WI38 (cell line): ENCODE measurements at regions not wholly inside any gene's neighbourhood (a gene's known extent, or its start where the extent isn't known, plus 50 kb on each side); places are given as distances from the start of the nearest gene placed in this dataset.

Experiments used
- H3K4me3 ChIP-seq: 2 replicates; pipeline ENCODE4 v1.5.1; 2011; ENCODE audit warnings: low read depth, mild to moderate bottlenecking, control low read depth, low read length
- CTCF ChIP-seq: IDR thresholded peaks from 2 replicates; pipeline ENCODE4 v1.5.1; 2012; ENCODE audit warnings: low read depth, mild to moderate bottlenecking, control low read depth, low read length

GRCh38 chr5:8500426-8500825 lies 631.5 kb downstream of the MTRR start:
- no peak for TF ChIP-seq CTCF
- no peak overlapping the region for H3K4me3 ChIP-seq

- TF ChIP-seq CTCF, result no peak
- H3K4me3 ChIP-seq, result no peak overlapping the region
Measured at GRCh38 chr5:8505196-8505595, 636.2 kb downstream of the MTRR start.

GRCh38 chr5:8508231-8508630 lies 639.3 kb downstream of the MTRR start:
- TF ChIP-seq CTCF, result no peak
- H3K4me3 ChIP-seq, result no peak overlapping the region

- TF ChIP-seq CTCF, result no peak
- no peak overlapping the region for H3K4me3 ChIP-seq
Measured at GRCh38 chr5:8516356-8516755, 647.4 kb downstream of the MTRR start.

- TF ChIP-seq CTCF, result no peak
- H3K4me3 ChIP-seq, result no peak overlapping the region
Measured at GRCh38 chr5:8517456-8517855, 648.5 kb downstream of the MTRR start.

GRCh38 chr5:8520917-8521316 lies 652.0 kb downstream of the MTRR start:
- H3K4me3 ChIP-seq, result no peak overlapping the region
- no peak for TF ChIP-seq CTCF

GRCh38 chr5:8521991-8522390 lies 653.0 kb downstream of the MTRR start:
- no peak overlapping the region for H3K4me3 ChIP-seq
- no peak for TF ChIP-seq CTCF

- TF ChIP-seq CTCF, result no peak
- no peak overlapping the region for H3K4me3 ChIP-seq
Measured at GRCh38 chr5:8522646-8523045, 653.7 kb downstream of the MTRR start.
